Fibroblast of lung (primary cell): ENCODE measurements at regions not wholly inside any gene's neighbourhood (a gene's known extent, or its start where the extent isn't known, plus 50 kb on each side); places are given as distances from the start of the nearest gene placed in this dataset.

ENCODE experiments used
- CTCF ChIP-seq, 2 donors: IDR thresholded peaks in 1 of 2; conservative IDR thresholded peaks in 1 of 2; 1 replicate in 1 of 2; 2 replicates in 1 of 2; pipeline ENCODE4 v1.5.1; 2011 to 2012; ENCODE audit warnings: low read length in 2 of 2, control low read depth in 1 of 2, inconsistent platforms in 1 of 2, low read depth in 1 of 2, mild to moderate bottlenecking in 1 of 2
- EZH2 ChIP-seq: IDR thresholded peaks from 2 replicates; pipeline ENCODE4 v1.5.1; 2012; ENCODE audit warnings: low read length, control low read depth, mild to moderate bottlenecking; ENCODE audit errors: missing control alignments

- TF ChIP-seq CTCF (conservative IDR thresholded peaks at IDR 0.05 in 1 of 2, IDR thresholded peaks at IDR 0.05 in 1 of 2; ENCODE audit: low read depth in 1 of 2, low read length in 2 of 2) (no peak), EZH2 (no peak)
Observed at GRCh38 chr16:31764103-31764502, 109.5 kb upstream of the ZNF267 start.
